NCI-H2196 treated with DMSO at 0.1 percent for 48 hours (cell line): ENCODE measurements at regions not wholly inside any gene's neighbourhood (a gene's known extent, or its start where the extent isn't known, plus 50 kb on each side); places are given as distances from the start of the nearest gene placed in this dataset.
A peak's percentile ranks its signal among the peaks of the same experiment; 100 is the strongest.

Experiments
- DNase-seq: peaks from one replicate; lab custom pipeline; 2025; ENCODE audit not compliant: unreplicated experiment; lab: John Stamatoyannopoulos, UW

GRCh38 chr2:221640686-221641085, 68.6 kb upstream of the EPHA4 start:
- DNase-seq: no peak

DNA sequence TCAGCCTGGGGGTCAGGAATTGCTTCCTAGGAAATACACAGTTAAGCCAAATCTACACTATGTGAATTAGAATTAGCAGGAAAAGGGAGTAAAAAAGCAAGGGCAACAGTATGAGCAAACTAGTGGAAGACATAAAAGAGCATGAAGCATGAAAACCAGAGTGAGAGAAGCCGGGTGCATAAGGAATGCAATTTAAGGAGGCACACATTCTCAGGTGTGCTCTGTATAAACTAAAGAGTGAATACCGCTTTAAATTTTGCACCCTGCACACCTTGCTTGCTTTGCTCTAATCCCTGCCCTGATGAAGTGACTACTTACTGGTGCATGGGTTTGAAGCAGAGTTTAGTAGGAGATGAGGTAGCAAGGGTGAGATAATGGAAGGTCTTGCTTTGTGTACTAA, 65.7 kb upstream of the EPHA4 start:
- DNase-seq: no peak

- DNase-seq: peak; percentile 2
These were observed 63.8 kb upstream of the EPHA4 start for GRCh38 chr2:221635949-221636348.

DNA sequence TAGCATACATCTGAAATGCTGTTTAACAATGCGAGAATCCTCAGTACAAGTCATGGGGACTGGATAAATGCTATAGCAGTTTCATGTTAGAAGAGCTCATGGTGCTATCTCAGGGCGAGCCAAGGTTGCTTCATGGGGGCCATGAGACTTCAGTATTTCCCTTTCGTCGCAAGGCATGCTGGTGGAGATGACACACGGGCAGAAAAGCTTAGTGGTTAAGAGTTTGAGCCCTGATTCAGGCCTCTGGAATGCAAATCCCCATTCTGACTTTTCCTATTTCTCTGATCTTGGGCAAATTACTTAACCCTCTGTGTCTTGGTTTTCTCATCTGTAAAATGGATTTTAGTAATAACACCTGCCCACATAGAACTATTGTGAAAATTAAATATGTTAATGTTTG, 57.4 kb upstream of the EPHA4 start:
- DNase-seq: no peak

DNA sequence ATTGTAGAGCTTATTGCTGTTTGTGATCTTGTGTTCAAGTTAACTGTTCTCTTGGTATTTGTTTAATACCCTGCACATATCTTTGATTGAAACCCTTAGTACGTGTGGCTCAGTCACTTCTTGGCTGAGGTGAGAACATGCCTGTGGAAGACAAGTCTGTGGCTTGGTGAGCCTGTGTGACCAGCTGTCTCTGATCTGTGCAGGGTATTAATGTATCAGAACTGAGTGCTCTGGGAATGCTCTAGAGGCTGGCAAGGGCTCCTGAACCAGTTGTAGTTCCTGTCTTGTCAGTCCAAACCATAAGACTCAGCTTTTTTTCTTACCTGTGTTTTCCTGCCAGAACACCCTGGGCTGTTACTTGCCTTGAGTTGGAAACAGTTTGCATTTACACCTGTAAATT, 52.4 kb upstream of the EPHA4 start:
- DNase-seq: no peak
